ENCODE measurements at regions not wholly inside any gene's neighbourhood (a gene's known extent, or its start where the extent isn't known, plus 50 kb on each side); places are given as distances from the start of the nearest gene placed in this dataset.

DNA sequence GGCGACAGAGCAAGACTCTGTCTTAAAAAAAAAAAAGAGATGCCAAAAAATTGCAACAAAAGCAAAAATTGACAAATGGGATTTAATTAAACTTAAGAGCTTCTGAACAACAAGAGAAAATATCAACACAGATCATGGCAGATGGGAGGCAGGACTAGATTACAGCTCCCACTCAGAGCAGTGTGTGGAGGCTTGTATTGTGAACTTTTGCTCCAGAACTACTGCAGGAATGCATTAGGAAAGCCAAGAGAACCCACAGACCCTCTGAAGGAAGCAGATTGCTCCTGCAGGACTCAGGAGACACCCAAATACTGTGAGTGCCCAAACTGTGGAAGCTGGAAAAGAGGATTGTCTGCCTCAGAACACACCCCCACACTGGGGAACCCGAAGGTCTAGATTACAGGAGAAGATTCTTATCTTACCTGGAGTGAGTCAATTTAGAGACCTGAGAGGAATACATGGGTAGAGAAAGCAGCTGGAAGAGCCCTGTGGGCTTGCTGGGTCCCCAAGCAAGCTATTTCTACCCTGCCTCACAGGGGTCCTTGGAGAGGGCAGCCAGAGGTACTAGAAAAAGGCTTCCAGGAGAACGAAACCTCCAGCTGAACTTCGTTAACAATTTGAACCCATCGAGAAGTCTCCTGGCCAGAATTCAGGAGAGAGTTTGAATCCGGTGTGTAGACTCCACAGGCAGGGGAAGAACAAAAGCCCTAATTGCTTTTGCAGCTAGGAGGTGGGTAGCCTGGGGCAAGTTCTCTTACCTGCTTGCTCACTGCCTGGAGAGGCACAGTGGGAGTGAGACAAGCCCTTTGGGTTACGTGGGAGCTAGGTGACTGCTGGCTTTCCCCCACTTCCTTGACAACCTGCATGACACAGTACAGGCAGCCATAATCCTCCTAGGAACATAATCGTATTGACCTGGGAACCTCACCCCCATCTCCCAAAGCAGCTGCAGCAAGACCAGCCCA lies 593.4 kb upstream of the RGMB start:
- TF ChIP-seq, protein P1, sequence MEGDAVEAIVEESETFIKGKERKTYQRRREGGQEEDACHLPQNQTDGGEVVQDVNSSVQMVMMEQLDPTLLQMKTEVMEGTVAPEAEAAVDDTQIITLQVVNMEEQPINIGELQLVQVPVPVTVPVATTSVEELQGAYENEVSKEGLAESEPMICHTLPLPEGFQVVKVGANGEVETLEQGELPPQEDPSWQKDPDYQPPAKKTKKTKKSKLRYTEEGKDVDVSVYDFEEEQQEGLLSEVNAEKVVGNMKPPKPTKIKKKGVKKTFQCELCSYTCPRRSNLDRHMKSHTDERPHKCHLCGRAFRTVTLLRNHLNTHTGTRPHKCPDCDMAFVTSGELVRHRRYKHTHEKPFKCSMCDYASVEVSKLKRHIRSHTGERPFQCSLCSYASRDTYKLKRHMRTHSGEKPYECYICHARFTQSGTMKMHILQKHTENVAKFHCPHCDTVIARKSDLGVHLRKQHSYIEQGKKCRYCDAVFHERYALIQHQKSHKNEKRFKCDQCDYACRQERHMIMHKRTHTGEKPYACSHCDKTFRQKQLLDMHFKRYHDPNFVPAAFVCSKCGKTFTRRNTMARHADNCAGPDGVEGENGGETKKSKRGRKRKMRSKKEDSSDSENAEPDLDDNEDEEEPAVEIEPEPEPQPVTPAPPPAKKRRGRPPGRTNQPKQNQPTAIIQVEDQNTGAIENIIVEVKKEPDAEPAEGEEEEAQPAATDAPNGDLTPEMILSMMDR (IDR thresholded peaks at IDR 0.05): no peak
- no peak for TF ChIP-seq FOXJ3 (CRISPR knock-in tag; IDR thresholded peaks at IDR 0.05; ENCODE audit: borderline replicate concordance)
- no peak for TF ChIP-seq CREB1 (CRISPR knock-in tag; IDR thresholded peaks at IDR 0.05)
- TF ChIP-seq, protein P2, sequence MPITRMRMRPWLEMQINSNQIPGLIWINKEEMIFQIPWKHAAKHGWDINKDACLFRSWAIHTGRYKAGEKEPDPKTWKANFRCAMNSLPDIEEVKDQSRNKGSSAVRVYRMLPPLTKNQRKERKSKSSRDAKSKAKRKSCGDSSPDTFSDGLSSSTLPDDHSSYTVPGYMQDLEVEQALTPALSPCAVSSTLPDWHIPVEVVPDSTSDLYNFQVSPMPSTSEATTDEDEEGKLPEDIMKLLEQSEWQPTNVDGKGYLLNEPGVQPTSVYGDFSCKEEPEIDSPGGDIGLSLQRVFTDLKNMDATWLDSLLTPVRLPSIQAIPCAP (CRISPR knock-in tag; IDR thresholded peaks at IDR 0.05): no peak
- TF ChIP-seq, protein P3, sequence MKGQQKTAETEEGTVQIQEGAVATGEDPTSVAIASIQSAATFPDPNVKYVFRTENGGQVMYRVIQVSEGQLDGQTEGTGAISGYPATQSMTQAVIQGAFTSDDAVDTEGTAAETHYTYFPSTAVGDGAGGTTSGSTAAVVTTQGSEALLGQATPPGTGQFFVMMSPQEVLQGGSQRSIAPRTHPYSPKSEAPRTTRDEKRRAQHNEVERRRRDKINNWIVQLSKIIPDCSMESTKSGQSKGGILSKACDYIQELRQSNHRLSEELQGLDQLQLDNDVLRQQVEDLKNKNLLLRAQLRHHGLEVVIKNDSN (CRISPR knock-in tag; IDR thresholded peaks at IDR 0.05): no peak
- TF ChIP-seq E2F4 (CRISPR knock-in tag; IDR thresholded peaks at IDR 0.05; ENCODE audit: borderline replicate concordance, low read depth): no peak
- no peak for TF ChIP-seq ATF1 (CRISPR knock-in tag; IDR thresholded peaks at IDR 0.05)

All from WTC11 (cell line).